Activated CD4-positive, alpha-beta T cell treated with anti-CD3 and anti-CD28 coated beads, Interleukin-2, amount 50 U/mL, for 4 hours (primary cell): ENCODE measurements at regions not wholly inside any gene's neighbourhood (a gene's known extent, or its start where the extent isn't known, plus 50 kb on each side); places are given as distances from the start of the nearest gene placed in this dataset.
"Not testable (repeated sequence)": the region's sequence is repeated elsewhere in the genome, so short reads cannot be mapped to it uniquely, and the experiment has no call there.

Experiments
- DNase-seq, 2 experiments: peaks; one replicate each; pipeline ENCODE4 v3.0.0-alpha.2; 2020

- DNase-seq, result no peak
Observed at GRCh38 chr9:97096793-97097192, 57.9 kb upstream of the CTSV start.

- not testable (repeated sequence) for DNase-seq
Observed at GRCh38 chr9:97089361-97089760, 50.4 kb upstream of the CTSV start.
